ENCODE measurements at regions not wholly inside any gene's neighbourhood (a gene's known extent, or its start where the extent isn't known, plus 50 kb on each side); places are given as distances from the start of the nearest gene placed in this dataset.

DNA sequence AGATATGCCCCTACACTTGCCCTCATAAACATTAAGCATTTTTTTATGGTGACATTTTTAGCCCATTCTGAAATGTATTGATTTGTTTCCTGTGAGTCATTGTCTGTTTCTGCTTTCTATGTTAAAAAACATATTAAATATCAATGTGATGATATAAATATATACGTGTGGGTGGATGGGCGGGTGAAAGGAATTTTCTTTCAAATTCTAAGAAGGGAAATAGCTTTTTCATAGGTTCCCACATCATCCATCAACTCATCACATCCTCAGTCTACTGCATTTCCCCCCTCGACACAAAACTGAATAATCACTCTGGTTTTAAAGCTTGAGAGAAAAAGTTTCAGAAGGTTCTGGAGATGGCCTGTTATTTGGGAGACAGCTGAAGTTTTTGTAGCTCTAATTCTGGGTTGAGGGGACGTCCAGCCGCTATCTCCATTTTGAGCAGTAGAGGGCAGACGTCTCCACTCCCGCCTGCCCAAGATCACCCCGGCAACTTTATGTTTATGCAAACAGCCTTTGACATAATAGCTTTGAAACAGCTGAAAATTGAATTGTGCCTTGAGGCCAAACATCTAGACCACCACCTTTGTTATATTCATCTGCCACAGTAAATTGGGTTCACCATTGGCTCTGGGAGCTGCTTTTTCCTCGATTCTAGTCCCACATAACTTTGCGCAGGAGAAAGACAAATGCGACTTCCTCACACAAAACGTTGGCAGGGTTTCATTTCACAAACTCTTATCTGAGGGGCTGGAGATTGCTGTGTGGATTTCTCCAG lies 216.2 kb upstream of the CLINT1 start:
- peak overlapping the region; percentile 36 for H3K27ac ChIP-seq
- H3K4me1 ChIP-seq (ENCODE audit: insufficient read depth), result no peaks in the 10 kb centered on the region
- whole genome bisulfite sequencing (ENCODE audit: low lambda C conversion rate, missing lambda C conversion rate), result 21% methylated on average over 12 of the region's 12 CpGs
- TF ChIP-seq EZH2phosphoT487 (IDR thresholded peaks at IDR 0.05; ENCODE audit: low read depth, severe bottlenecking, unreplicated experiment), result no peak
- TF ChIP-seq, protein P1, sequence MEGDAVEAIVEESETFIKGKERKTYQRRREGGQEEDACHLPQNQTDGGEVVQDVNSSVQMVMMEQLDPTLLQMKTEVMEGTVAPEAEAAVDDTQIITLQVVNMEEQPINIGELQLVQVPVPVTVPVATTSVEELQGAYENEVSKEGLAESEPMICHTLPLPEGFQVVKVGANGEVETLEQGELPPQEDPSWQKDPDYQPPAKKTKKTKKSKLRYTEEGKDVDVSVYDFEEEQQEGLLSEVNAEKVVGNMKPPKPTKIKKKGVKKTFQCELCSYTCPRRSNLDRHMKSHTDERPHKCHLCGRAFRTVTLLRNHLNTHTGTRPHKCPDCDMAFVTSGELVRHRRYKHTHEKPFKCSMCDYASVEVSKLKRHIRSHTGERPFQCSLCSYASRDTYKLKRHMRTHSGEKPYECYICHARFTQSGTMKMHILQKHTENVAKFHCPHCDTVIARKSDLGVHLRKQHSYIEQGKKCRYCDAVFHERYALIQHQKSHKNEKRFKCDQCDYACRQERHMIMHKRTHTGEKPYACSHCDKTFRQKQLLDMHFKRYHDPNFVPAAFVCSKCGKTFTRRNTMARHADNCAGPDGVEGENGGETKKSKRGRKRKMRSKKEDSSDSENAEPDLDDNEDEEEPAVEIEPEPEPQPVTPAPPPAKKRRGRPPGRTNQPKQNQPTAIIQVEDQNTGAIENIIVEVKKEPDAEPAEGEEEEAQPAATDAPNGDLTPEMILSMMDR (IDR thresholded peaks at IDR 0.05; ENCODE audit: poor library complexity), result peak; percentile 85
- H3K9me3 ChIP-seq (ENCODE audit: low read depth), result no peaks in the 10 kb centered on the region
- peak; percentile 81 for DNase-seq (ENCODE audit: low spot score)
- peak overlapping the region; percentile 58 for H2AFZ ChIP-seq
- H3K4me3 ChIP-seq, result no peak overlapping the region
- no peaks in the 10 kb centered on the region for H4K20me1 ChIP-seq (ENCODE audit: insufficient read depth, poor library complexity, severe bottlenecking)
- H3K27me3 ChIP-seq, result no peaks in the 10 kb centered on the region
- H3K36me3 ChIP-seq (replicated peaks; ENCODE audit: insufficient read depth, low read depth), result no peaks in the 10 kb centered on the region
- peak overlapping the region; percentile 66 for H3K4me2 ChIP-seq
- H3K79me2 ChIP-seq, result no peaks in the 10 kb centered on the region
- H3K9me2 ChIP-seq (replicated peaks; ENCODE audit: insufficient read depth), result no peaks in the 10 kb centered on the region

DNA sequence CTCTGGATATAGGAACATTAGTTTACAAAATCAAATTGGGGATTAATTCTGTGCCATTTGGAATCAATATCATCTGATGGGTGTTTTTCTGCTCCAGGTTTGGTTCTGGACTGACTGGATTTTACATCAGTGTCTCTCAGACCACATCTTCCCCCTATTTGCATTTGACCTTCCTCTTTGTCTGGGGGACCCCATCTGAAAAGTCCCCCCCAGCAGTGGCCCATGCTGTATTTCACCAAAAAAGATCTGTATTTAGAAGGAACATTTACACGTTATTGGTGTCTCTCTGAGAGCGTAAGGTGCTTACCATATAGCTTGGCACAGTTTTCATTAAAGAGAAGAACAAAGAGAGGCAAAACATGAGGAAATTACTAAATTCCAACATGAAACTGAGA lies 215.6 kb upstream of the CLINT1 start:
- H3K79me2 ChIP-seq, result no peaks in the 10 kb centered on the region
- no peak overlapping the region for H2AFZ ChIP-seq
- H3K36me3 ChIP-seq (replicated peaks; ENCODE audit: insufficient read depth, low read depth), result no peaks in the 10 kb centered on the region
- WGBS (ENCODE audit: low lambda C conversion rate, missing lambda C conversion rate), result 95% methylated on average over 2 of the region's 2 CpGs
- no peaks in the 10 kb centered on the region for H3K27me3 ChIP-seq
- no peak for DNase-seq (ENCODE audit: low spot score)
- H3K4me2 ChIP-seq, result no peak overlapping the region
- TF ChIP-seq EZH2phosphoT487 (IDR thresholded peaks at IDR 0.05; ENCODE audit: low read depth, severe bottlenecking, unreplicated experiment), result no peak
- no peaks in the 10 kb centered on the region for H3K9me2 ChIP-seq (replicated peaks; ENCODE audit: insufficient read depth)
- no peak overlapping the region for H3K27ac ChIP-seq
- no peak overlapping the region for H3K4me3 ChIP-seq
- no peaks in the 10 kb centered on the region for H3K9me3 ChIP-seq (ENCODE audit: low read depth)
- H3K4me1 ChIP-seq (ENCODE audit: insufficient read depth), result no peaks in the 10 kb centered on the region
- H4K20me1 ChIP-seq (ENCODE audit: insufficient read depth, poor library complexity, severe bottlenecking), result no peaks in the 10 kb centered on the region

DNA sequence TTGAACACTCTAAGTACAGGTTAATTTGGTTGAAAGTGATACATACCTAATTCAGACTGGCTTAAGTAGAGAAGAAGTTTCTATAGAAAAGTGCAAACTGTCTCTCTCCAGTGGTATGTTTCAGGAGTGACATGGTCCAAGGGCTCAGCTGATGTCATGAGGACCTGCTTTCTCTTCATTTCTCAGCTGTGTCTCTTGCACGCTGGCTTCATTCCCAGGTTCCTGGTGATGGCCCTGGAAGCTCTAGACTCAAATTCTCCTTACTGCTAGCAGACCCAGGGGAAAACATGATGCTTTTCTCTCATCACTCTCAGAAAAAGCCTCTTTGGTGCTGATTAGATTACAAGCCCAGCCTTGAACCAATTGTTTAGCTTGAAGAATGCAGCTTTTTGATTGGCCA lies 211.9 kb upstream of the CLINT1 start:
- Histone ChIP-seq H3K27me3 (no peaks in the 10 kb centered on the region), H3K9me2 (replicated peaks; ENCODE audit: insufficient read depth) (no peaks in the 10 kb centered on the region), H3K4me1 (ENCODE audit: insufficient read depth) (no peaks in the 10 kb centered on the region), H3K27ac (no peak overlapping the region), H3K36me3 (replicated peaks; ENCODE audit: insufficient read depth, low read depth) (no peaks in the 10 kb centered on the region), H3K79me2 (no peaks in the 10 kb centered on the region), H4K20me1 (ENCODE audit: insufficient read depth, poor library complexity, severe bottlenecking) (no peaks in the 10 kb centered on the region), H3K9me3 (ENCODE audit: low read depth) (no peaks in the 10 kb centered on the region), H3K4me2 (no peak overlapping the region), H2AFZ (no peak overlapping the region), H3K4me3 (no peak overlapping the region)
- WGBS (ENCODE audit: low lambda C conversion rate, missing lambda C conversion rate), result 96% methylated on average over 1 of the region's 1 CpG
- DNase-seq (ENCODE audit: low spot score), result no peak
- TF ChIP-seq EZH2 (IDR thresholded peaks at IDR 0.05; ENCODE audit: borderline replicate concordance) (no peak), EZH2phosphoT487 (IDR thresholded peaks at IDR 0.05; ENCODE audit: low read depth, severe bottlenecking, unreplicated experiment) (no peak)
- TF ChIP-seq, protein P1 (IDR thresholded peaks at IDR 0.05; ENCODE audit: poor library complexity), result no peak

DNA sequence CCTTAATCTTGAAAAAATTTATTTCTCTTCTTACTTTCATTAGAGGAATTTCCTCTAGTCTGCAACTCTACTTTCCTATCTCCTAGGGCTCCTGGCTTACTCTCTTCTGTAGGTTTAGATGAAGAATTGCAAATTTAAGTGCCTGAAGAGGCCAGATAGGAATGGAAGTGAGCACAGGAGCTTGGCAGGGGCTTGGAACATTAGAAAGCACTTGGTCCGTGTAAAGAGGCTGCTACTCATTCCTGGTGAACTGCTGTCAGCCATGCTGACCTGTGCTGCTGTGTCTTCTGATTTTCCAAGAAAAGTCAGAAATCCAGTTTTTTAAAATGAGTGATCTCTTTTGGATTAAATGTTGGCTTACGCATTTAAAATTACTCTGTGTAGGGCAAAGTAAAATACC lies 210.9 kb upstream of the CLINT1 start:
- Histone ChIP-seq H3K36me3 (replicated peaks; ENCODE audit: insufficient read depth, low read depth) (no peaks in the 10 kb centered on the region), H2AFZ (no peak overlapping the region), H3K27ac (no peak overlapping the region), H3K79me2 (no peaks in the 10 kb centered on the region), H4K20me1 (ENCODE audit: insufficient read depth, poor library complexity, severe bottlenecking) (no peaks in the 10 kb centered on the region), H3K9me2 (replicated peaks; ENCODE audit: insufficient read depth) (no peaks in the 10 kb centered on the region), H3K4me3 (no peak overlapping the region), H3K4me2 (no peak overlapping the region), H3K9me3 (ENCODE audit: low read depth) (no peaks in the 10 kb centered on the region), H3K4me1 (ENCODE audit: insufficient read depth) (no peaks in the 10 kb centered on the region), H3K27me3 (no peaks in the 10 kb centered on the region)
- 83% methylated on average over 2 of the region's 2 CpGs for WGBS (ENCODE audit: low lambda C conversion rate, missing lambda C conversion rate)
- DNase-seq (ENCODE audit: low spot score), result no peak
- TF ChIP-seq, protein P1 (IDR thresholded peaks at IDR 0.05; ENCODE audit: poor library complexity), result no peak
- TF ChIP-seq EZH2 (IDR thresholded peaks at IDR 0.05; ENCODE audit: borderline replicate concordance) (no peak), EZH2phosphoT487 (IDR thresholded peaks at IDR 0.05; ENCODE audit: low read depth, severe bottlenecking, unreplicated experiment) (no peak)
